ENCODE measurements at regions not wholly inside any gene's neighbourhood (a gene's known extent, or its start where the extent isn't known, plus 50 kb on each side); places are given as distances from the start of the nearest gene placed in this dataset.

DNA sequence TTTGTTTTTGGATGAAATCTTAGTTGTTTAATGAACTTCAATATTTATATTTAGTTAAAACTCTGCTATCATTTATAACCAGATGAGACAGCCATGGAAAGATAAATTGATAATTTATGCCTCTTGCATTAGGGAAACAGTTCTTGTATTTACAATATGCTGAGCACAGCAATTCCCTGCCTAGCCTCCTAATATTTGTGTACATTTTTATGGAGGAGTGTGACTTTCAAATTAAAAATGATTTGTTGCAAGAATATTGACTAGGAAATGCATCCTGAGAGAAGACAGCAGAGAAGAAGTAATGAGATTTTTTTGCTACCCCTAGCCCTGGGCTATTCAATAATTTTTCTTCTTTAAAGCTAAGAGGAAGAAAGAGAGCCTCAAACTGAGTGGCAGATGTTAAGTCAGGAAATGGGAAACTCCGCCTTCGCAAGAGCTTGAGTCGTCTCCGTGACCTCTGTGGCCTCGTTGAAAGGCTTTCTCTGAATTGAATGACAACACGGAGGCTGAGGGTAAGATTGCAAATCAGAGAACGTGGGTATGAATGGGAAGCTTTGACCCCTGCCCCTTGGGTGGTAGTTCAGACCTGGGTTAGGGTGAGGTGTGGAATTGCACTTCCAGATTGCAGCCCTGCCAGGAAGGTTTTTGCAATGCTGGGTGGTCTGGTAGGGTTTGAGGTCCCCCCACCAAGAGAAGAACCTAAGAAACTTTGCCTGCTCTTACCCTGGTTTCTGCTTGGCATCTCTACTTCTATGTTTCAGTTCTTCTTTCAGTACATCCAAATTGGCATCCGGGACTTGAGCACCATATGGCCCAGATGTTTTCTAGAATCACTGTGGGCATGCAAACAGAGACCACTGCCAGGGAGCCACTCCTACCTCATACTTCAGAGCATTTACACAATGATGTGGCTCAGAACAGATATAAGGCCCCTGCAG, 210.3 kb upstream of the RBMS1 start:
- peak; percentile 17 to 21 for DNase-seq
- Mint-ChIP-seq H3K27ac (no peak overlapping the region), H3K9me3 (peaks cover 0 to 8% of the 10 kb centered on the region in 2 donors), H3K4me1 (peaks cover 17% of the 10 kb centered on the region), H3K4me3 (peak overlapping the region in 1 of 2 donors; percentile 61), H3K27me3 (no peaks in the 10 kb centered on the region)
- peak; percentile 85 for ATAC-seq

DNA sequence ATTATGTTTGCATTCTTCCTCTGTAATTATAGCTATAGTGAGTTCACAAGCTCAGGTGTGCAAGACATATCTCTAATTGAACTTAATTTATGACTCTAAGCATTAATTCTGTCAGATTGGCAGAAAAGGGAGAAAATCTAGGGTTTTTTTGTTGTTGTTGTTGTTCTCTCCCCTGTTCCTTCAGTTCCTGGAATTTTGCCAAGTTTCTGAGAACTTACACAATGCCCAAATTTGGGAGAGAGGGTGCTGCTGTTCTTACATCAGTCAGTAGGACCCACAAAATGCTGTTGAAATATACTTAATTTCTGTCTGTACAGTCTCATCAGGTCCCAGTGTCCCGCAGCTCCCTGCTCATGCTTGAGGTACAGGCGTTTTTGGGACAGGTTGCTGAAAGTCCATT, 221.8 kb upstream of the RBMS1 start:
- no peak for DNase-seq
- Mint-ChIP-seq H3K4me1 (no peaks in the 10 kb centered on the region), H3K27ac (no peak overlapping the region), H3K27me3 (no peaks in the 10 kb centered on the region), H3K4me3 (no peak overlapping the region), H3K9me3 (no peaks in the 10 kb centered on the region)
- no peak for ATAC-seq

DNA sequence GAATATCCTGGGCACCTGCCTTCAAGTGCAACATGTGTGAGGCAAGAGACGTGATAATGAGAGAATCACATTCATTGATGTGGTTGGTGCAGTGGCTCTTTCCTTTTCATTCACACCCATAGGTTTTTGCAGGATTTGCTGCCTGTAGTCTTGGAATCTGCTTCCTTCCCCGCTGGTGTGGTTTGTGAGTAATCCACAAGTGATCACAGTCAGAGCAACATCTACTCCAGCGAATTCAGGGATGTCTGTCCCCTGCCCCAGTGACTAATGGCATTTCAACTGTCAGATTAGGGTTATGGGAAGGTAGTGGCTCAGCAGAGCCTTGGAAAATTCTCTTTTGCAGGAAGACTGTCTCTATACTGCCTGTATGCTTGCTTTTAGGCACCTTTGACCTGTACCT, 225.5 kb upstream of the RBMS1 start:
- H3K4me3 Mint-ChIP-seq: no peak overlapping the region

DNA sequence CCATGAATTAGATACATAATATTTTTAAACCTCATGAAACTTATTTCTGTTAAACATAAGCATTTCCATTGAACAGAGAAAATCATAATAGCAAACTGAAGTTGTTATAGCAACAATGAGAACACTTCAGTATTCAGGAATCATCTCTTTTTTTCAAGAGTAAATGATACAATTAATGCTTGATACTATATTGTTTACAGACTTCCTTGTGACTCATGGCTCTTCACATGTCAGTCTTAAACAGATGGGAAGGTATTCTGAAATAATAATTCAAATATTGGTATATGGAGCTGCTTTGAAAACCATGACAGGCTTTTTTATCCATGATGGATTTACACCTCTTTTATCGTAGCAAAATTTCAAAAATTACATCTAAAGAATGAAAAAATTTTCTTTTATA, 226.5 kb upstream of the RBMS1 start:
- ATAC-seq: no peak
- no peak overlapping the region for H3K4me3 Mint-ChIP-seq
- no peak overlapping the region for H3K27ac Mint-ChIP-seq
- DNase-seq: no peak
- H3K9me3 Mint-ChIP-seq: peaks cover 0 to 10% of the 10 kb centered on the region in 2 donors
- no peaks in the 10 kb centered on the region for H3K27me3 Mint-ChIP-seq
- no peaks in the 10 kb centered on the region for H3K4me1 Mint-ChIP-seq

More for the DNA sequence above, 225.5 kb upstream of the RBMS1 start:
- Mint-ChIP-seq H3K4me1 (no peaks in the 10 kb centered on the region), H3K27me3 (no peaks in the 10 kb centered on the region), H3K27ac (no peak overlapping the region), H3K9me3 (peaks cover 0 to 5% of the 10 kb centered on the region in 2 donors)
- DNase-seq (no peak), ATAC-seq (no peak)

DNA sequence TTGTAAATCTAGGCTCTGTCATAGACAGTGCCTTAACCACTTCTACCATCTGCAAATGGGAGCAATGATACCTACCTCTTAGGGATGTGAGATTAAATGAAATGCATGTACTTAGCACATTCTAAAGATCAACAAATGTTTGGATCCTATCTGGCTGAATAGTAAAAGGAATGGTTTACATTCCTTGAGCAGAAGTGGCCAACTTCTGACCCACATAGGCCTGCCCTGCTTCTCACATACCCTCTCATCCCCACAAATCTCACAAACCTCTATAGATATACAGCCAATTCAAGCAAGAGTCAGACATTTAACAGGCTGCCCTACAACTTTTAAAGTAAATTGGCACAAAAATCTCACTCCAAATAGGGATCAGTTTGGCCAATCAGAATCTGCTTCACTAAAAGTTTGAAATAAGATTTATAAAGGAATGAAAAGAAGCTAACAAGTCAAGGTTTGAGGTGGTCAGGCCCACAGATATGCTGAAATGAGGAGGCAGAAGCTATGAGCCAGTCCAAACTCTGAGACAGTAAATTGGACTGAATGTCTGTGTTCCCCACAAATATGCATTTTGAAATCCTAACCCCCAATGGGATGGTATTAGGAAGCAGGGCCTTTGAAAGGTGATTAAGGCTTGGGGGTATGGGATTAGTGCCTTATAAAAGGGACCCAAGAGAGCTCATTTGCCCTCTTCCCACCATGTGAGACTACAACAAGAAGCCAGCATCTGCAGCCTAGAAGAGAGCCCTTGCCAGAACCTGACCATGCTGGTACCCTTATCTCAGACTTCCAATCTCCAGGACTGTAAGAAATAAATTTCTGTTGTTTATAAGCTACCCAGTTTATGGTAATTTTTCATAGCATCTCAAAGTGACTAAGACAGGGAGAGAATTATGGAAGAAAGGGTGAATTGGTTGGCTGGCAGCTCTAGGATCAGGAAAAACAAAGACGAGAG, 227.8 kb upstream of the RBMS1 start:
- no peak for DNase-seq
- ATAC-seq: no peak
- H3K4me3 Mint-ChIP-seq: no peak overlapping the region
- H3K27me3 Mint-ChIP-seq: no peaks in the 10 kb centered on the region
- peaks cover 10 to 17% of the 10 kb centered on the region in 2 donors for H3K9me3 Mint-ChIP-seq
- no peak overlapping the region for H3K27ac Mint-ChIP-seq
- no peaks in the 10 kb centered on the region for H3K4me1 Mint-ChIP-seq

DNA sequence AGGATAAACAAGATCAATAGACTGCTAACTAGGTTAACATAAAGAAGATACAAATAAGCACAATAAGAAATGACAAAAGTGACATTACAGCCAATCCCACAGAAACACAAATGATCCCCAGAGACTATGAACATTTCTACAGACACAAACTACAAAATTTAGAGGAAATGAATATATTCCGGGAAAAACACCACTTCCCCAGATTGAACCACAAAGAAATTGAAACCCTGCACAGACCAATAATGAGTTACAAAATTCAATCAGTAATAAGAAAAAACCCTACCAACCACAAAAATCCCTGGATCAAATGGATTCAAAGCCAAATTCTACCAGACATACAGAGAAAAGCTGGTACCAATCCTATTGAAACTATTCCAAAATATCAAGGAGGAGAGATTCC, 232.4 kb upstream of the RBMS1 start:
- Mint-ChIP-seq H3K9me3 (peaks cover 15 to 20% of the 10 kb centered on the region in 2 donors), H3K27me3 (no peaks in the 10 kb centered on the region), H3K27ac (no peak overlapping the region), H3K4me1 (no peaks in the 10 kb centered on the region), H3K4me3 (no peak overlapping the region)
- no peak for DNase-seq
- ATAC-seq: no peak

DNA sequence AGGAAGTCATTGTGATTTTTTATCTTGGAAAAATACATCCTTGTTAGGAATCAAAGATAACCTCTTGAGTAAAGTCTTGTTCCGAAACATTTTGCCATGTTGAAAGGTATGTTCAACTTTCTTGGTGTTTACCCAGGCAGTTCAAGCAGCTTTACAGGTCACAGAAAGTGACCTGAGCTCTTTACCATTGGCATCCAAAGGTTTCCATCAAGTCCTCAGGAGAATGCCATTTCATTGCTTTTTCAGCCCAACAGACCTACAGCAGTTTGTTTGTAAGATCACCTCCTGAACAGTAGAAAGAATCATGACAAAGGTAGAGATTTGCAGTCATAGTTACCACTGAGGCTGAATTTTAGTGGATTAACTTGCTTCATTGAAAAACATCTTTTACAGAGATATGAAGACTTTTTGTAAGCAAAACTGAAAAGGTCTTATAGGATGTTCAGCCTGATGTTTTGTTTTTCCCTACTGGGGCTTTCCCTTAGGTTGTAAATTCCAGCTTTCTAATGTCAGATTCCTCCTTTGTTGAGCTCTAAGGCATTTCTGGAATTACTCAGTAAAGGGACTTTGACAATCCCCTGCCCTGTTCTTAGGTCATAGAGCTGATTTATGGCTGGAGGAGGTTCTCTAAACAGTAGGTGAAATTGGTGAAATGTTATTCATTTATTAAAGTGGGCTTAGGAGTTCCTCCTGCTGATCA, 236.8 kb upstream of the RBMS1 start:
- Mint-ChIP-seq H3K27me3 (no peaks in the 10 kb centered on the region), H3K27ac (no peak overlapping the region), H3K4me1 (no peaks in the 10 kb centered on the region), H3K9me3 (peaks cover 11 to 21% of the 10 kb centered on the region in 2 donors), H3K4me3 (no peak overlapping the region)
- DNase-seq: no peak
- no peak for ATAC-seq

DNA sequence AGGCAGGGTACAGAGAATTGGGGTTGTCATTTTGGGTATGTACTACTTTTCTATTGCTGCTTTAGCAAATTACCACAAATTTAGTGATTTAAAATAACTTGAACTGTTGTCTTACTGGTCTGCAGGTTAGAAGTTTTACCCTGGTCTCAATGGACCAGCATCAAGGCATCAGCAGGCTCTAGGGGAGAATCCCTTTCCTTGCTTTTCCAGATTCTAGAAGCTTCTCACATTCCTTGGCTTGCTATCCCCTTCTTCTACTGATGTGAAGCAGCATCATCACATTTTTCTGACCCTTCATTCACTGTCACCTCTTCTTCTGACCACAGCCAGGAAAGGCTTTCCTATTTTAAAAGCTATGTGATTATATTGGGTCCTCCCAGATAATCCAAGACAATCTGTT, 237.8 kb upstream of the RBMS1 start:
- Mint-ChIP-seq H3K4me1 (no peaks in the 10 kb centered on the region), H3K27me3 (no peaks in the 10 kb centered on the region), H3K4me3 (no peak overlapping the region), H3K27ac (no peak overlapping the region), H3K9me3 (peaks cover 4 to 13% of the 10 kb centered on the region in 2 donors)
- DNase-seq (no peak), ATAC-seq (no peak)

DNA sequence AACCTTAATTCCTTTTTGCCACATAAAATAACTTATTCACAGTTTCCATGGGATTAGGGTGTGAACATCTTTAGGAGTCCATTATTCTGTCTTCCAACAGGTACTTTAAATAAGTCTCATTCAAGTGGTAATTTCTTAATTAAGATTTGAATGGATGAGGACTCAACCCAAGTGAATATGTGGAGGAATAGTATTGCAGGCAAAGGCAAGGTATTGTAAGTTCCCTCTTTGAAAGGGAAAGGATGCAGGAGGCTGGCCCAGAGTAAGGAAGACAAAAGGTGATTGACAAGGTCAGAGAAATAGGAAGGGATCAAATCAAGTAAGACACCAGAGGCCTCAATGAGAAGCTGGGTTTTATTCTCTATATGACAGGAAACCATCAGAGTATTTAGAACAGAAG, 238.2 kb upstream of the RBMS1 start:
- ATAC-seq (no peak), DNase-seq (no peak)
- no peak overlapping the region for H3K4me3 Mint-ChIP-seq

DNA sequence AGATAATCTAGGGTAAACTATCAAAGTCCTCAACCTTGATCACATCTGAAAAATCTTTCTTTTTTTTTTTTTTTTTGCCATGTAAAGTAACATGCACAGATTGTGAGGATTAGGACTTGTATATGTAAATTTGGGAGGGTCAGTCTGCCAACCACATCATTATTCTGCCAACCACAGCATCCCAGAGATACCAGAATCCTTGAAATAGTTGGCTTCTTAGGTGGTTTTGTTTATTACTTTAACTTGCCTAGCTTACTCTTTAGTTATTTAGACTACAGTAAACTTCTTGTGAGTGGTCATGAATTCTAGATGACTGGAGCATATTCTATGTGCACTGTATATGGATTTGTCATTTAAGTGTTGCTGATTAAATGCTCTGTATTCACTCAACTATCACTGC, 242.1 kb upstream of the RBMS1 start:
- H3K27ac Mint-ChIP-seq: no peak overlapping the region
- H3K9me3 Mint-ChIP-seq: peaks cover 0 to 7% of the 10 kb centered on the region in 2 donors
- DNase-seq: no peak
- no peak for ATAC-seq
- H3K27me3 Mint-ChIP-seq: no peaks in the 10 kb centered on the region
- H3K4me3 Mint-ChIP-seq: no peak overlapping the region
- no peaks in the 10 kb centered on the region for H3K4me1 Mint-ChIP-seq

More for the DNA sequence above, 238.2 kb upstream of the RBMS1 start:
- Mint-ChIP-seq H3K27ac (no peak overlapping the region), H3K27me3 (no peaks in the 10 kb centered on the region), H3K4me1 (no peaks in the 10 kb centered on the region), H3K9me3 (peaks cover 3 to 9% of the 10 kb centered on the region in 2 donors)

DNA sequence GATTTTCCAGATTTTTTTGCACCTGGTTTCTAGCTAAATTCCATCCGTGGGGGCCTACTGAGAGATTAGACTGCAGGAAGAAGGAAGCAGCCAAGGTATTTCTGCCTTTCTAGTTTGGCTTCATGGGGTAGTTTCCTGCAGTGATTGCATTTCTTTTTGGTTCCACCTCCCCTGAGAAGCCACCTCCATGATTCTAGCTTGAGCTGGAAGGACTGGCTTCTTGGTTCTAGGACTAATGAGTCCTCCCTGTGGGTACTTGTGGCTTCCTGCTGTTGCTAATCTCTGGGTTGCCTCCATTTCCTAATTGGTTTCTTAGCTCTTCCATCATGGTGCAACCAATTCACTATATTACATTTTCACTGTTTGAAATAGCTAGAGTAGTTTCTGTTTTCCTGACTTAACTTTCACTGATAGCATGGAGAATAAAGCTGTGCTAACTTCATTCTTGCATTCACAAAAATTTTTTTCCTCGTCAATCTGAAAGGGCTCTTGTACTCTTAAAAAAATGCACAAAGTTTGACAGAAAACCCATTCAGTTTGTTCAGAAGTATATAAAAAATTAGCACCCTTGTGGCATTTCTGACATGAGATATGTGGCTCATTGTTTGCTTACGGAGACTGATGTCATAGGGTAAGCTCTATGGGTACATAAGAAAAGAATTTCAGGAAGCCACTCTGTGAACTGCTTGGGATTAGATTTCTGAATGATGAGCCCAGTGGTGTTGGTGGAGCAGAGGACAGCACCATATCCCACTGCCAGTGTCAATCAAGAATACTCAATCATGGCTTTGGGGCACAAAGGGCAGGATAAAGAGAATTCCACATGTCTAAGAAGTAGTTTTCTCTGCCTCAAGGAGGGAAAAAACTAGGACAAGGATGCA, 242.8 kb upstream of the RBMS1 start:
- Mint-ChIP-seq H3K4me1 (no peaks in the 10 kb centered on the region), H3K9me3 (peaks cover 0 to 7% of the 10 kb centered on the region in 2 donors), H3K4me3 (no peak overlapping the region), H3K27me3 (no peaks in the 10 kb centered on the region), H3K27ac (no peak overlapping the region)
- DNase-seq (no peak), ATAC-seq (no peak)

DNA sequence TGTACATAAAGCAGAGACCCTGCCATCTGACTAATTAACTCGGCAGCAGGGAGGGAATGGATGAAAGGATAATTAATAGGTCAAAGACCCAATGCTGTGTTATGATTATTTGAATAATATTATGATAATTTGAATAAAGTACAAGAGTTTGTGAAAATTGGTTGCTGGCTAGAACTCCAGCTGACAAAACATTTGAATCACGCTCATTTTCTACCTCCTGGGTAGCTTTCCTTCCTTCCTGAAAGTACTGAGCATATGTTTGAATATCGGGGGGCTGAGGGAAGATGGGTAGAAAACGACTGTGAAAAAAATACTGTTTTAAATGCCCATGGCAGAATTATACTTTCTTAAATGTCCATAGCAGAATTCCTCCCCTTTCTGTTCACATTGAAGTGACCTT, 243.6 kb upstream of the RBMS1 start:
- ATAC-seq (no peak), DNase-seq (no peak)
- Mint-ChIP-seq H3K9me3 (peaks cover 0 to 7% of the 10 kb centered on the region in 2 donors), H3K4me1 (no peaks in the 10 kb centered on the region), H3K27ac (no peak overlapping the region), H3K27me3 (no peaks in the 10 kb centered on the region), H3K4me3 (no peak overlapping the region)

DNA sequence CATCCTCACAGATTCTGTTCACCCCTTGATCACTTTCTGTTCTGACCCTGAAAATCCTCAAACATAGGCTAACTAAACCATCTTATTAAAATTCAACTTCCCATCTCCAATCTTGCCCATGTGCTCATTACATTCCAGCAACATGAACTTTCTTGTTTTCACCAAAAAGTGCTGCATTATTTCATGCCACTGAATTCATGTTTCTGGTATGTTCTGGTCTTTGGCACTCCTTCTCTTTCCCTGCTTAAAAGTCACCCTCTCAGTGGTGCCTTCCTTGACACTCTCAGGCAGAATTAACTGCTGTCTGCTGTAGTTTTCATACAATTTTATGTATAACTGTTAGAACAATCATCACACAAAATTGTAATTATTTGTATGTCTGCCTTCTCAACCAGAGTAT, 247.7 kb upstream of the RBMS1 start:
- DNase-seq (no peak), ATAC-seq (no peak)
- no peak overlapping the region for H3K4me3 Mint-ChIP-seq
- no peaks in the 10 kb centered on the region for H3K27me3 Mint-ChIP-seq
- H3K4me1 Mint-ChIP-seq: no peaks in the 10 kb centered on the region
- H3K27ac Mint-ChIP-seq: no peak overlapping the region
- H3K9me3 Mint-ChIP-seq: no peaks in the 10 kb centered on the region

DNA sequence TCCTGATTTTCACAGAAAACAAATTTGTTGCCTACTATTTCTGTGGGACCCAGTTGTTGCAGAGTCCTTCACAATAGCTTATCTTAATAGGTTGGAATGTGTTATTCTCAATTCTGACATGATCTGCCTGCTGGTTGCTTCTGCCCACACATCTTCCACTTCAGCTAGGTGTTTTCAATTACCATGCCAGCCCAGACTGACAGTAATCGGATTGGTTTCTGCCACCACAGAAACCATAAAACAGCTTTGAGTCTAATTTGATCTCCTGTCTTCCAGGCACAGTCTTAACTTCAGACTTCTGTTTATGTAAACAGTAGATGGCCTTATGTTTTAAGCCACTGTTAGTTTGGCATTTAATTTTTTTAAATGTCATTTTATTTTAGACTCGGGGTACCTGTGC, 248.2 kb upstream of the RBMS1 start:
- peaks cover 5% of the 10 kb centered on the region for H3K27me3 Mint-ChIP-seq
- H3K9me3 Mint-ChIP-seq: no peaks in the 10 kb centered on the region
- ATAC-seq (no peak), DNase-seq (no peak)
- H3K4me1 Mint-ChIP-seq: no peaks in the 10 kb centered on the region
- no peak overlapping the region for H3K4me3 Mint-ChIP-seq
- no peak overlapping the region for H3K27ac Mint-ChIP-seq
